ENCODE measurements at regions not wholly inside any gene's neighbourhood (a gene's known extent, or its start where the extent isn't known, plus 50 kb on each side); places are given as distances from the start of the nearest gene placed in this dataset.

- TF ChIP-seq, protein P1, sequence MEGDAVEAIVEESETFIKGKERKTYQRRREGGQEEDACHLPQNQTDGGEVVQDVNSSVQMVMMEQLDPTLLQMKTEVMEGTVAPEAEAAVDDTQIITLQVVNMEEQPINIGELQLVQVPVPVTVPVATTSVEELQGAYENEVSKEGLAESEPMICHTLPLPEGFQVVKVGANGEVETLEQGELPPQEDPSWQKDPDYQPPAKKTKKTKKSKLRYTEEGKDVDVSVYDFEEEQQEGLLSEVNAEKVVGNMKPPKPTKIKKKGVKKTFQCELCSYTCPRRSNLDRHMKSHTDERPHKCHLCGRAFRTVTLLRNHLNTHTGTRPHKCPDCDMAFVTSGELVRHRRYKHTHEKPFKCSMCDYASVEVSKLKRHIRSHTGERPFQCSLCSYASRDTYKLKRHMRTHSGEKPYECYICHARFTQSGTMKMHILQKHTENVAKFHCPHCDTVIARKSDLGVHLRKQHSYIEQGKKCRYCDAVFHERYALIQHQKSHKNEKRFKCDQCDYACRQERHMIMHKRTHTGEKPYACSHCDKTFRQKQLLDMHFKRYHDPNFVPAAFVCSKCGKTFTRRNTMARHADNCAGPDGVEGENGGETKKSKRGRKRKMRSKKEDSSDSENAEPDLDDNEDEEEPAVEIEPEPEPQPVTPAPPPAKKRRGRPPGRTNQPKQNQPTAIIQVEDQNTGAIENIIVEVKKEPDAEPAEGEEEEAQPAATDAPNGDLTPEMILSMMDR (IDR thresholded peaks at IDR 0.05; ENCODE audit: partially characterized antibody, unreplicated experiment): no peak
- Mint-ChIP-seq H3K4me1 (ENCODE audit: low read depth, unreplicated experiment) (peaks cover 4% of the 10 kb centered on the region), H3K27me3 (ENCODE audit: unreplicated experiment) (no peaks in the 10 kb centered on the region), H3K27ac (ENCODE audit: unreplicated experiment) (no peak overlapping the region), H3K36me3 (ENCODE audit: unreplicated experiment) (no peaks in the 10 kb centered on the region), H3K4me3 (ENCODE audit: unreplicated experiment) (no peak overlapping the region), H3K9me3 (ENCODE audit: unreplicated experiment) (no peaks in the 10 kb centered on the region)
- DNase-seq: no peak
Measured at GRCh38 chr9:115328228-115328627, 210.3 kb upstream of the TNC start.

DNA sequence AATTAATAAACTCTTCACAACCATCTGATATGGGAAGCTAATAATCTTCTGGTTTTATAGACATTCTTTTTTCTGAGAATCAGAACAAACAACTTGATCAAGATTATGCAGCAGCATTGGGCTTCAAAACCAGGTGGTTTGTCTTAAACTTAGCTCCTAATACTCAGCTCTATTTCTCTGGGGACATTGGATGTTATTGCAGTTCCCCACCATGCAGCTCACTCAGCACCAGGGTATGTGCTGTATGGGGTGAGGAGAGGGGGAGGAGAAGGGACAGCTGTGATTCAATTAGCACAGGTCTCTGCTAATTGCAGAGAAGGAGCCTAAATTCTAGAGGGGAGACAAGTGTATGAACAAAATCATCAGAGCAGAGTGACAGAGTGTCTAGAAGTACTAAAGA, 210.7 kb upstream of the TNC start:
- H3K4me3 Mint-ChIP-seq (ENCODE audit: unreplicated experiment): no peak overlapping the region
- no peaks in the 10 kb centered on the region for H3K27me3 Mint-ChIP-seq (ENCODE audit: unreplicated experiment)
- no peak overlapping the region for H3K27ac Mint-ChIP-seq (ENCODE audit: unreplicated experiment)
- no peaks in the 10 kb centered on the region for H3K9me3 Mint-ChIP-seq (ENCODE audit: unreplicated experiment)
- H3K36me3 Mint-ChIP-seq (ENCODE audit: unreplicated experiment): no peaks in the 10 kb centered on the region
- H3K4me1 Mint-ChIP-seq (ENCODE audit: low read depth, unreplicated experiment): peaks cover 4% of the 10 kb centered on the region
- DNase-seq: no peak
- TF ChIP-seq, protein P1 (IDR thresholded peaks at IDR 0.05; ENCODE audit: partially characterized antibody, unreplicated experiment): no peak

DNA sequence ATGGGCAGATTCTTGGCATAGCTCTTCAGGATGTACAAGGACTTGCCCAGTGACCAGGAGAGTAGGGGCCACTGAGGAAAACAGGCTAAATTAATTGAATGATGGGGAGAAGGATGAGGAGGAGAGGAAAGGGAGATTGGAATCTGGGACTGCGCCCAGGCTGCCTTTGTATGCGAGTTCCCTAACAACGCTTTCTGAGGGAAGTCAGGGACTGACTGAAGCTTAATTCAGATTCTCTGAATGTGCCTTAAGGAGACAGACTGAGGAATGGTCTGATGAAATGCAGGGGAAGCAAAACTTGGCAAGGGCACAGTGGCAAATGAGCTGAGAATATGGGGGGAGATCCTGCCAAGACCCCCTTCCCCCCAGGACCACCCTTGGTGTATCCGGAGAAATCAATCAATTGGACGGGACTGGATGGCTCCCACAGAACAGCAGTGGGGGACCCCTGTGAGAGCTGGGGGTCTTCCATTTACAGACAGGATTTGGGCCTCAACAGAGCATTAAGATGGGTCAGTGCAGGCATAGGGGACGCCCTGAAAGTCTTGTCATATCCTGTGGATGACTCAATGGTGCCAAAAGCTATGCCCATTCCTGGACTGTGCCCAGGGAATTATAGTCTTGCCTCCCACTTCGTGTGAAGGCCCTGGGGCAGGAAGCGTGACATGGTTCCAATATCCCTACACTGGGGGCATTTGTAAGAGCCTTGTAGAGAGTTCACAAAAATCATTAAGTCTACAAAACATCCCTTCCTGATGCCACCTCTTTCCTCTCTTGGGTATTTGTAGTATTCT, 215.5 kb upstream of the TNC start:
- TF ChIP-seq, protein P1 (IDR thresholded peaks at IDR 0.05; ENCODE audit: partially characterized antibody, unreplicated experiment): no peak
- DNase-seq: no peak
- Mint-ChIP-seq H3K4me1 (ENCODE audit: low read depth, unreplicated experiment) (peaks cover 4% of the 10 kb centered on the region), H3K27me3 (ENCODE audit: unreplicated experiment) (no peaks in the 10 kb centered on the region), H3K27ac (ENCODE audit: unreplicated experiment) (no peak overlapping the region), H3K36me3 (ENCODE audit: unreplicated experiment) (no peaks in the 10 kb centered on the region), H3K4me3 (ENCODE audit: unreplicated experiment) (no peak overlapping the region), H3K9me3 (ENCODE audit: unreplicated experiment) (no peaks in the 10 kb centered on the region)

DNA sequence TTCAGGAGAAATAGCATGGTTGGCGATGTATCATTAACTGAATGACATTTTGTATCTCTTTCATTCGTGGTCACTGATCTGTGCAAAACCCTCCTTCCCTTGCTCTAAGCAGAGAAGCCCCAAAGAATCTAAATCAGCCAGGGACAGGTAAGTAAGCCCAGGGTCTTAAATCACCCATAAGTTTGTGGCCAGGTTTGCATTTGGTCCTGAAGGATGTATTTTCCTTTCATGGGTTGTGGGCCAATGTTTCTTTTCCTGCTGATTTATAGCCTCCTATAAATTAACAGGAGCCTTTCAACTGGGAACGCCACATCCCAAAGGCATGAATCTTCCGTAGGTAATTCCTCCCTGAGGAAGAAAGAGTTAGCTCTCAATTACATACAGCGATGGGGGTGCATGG, 217.5 kb upstream of the TNC start:
- Mint-ChIP-seq H3K4me1 (ENCODE audit: low read depth, unreplicated experiment) (no peaks in the 10 kb centered on the region), H3K9me3 (ENCODE audit: unreplicated experiment) (no peaks in the 10 kb centered on the region), H3K36me3 (ENCODE audit: unreplicated experiment) (no peaks in the 10 kb centered on the region), H3K4me3 (ENCODE audit: unreplicated experiment) (no peak overlapping the region), H3K27ac (ENCODE audit: unreplicated experiment) (no peak overlapping the region), H3K27me3 (ENCODE audit: unreplicated experiment) (no peaks in the 10 kb centered on the region)
- TF ChIP-seq, protein P1 (IDR thresholded peaks at IDR 0.05; ENCODE audit: partially characterized antibody, unreplicated experiment): no peak
- DNase-seq: no peak

DNA sequence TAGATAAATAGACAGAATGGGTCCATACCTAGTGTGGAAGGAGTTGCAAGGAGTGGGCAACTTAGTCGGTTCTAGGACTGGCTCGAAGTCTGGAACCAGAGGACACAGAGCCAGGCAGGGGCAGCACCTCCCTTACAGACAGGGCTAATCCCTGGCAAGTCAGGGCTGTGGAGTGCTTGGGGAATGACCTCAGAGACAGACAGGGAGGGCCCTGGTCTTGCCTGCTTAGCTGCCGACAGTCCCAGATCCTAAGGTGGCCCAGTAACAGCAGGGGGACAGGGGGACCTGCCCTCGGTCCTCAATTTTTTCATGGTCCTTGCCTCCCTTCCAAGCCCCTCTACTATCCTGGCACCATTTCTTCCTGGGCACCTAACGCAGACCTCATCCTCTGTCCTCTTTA, 222.4 kb upstream of the TNC start:
- no peak for DNase-seq
- H3K4me3 Mint-ChIP-seq (ENCODE audit: unreplicated experiment): no peak overlapping the region
- H3K4me1 Mint-ChIP-seq (ENCODE audit: low read depth, unreplicated experiment): no peaks in the 10 kb centered on the region
- no peak overlapping the region for H3K27ac Mint-ChIP-seq (ENCODE audit: unreplicated experiment)
- H3K9me3 Mint-ChIP-seq (ENCODE audit: unreplicated experiment): no peaks in the 10 kb centered on the region
- H3K36me3 Mint-ChIP-seq (ENCODE audit: unreplicated experiment): no peaks in the 10 kb centered on the region
- no peaks in the 10 kb centered on the region for H3K27me3 Mint-ChIP-seq (ENCODE audit: unreplicated experiment)
- TF ChIP-seq, protein P1 (IDR thresholded peaks at IDR 0.05; ENCODE audit: partially characterized antibody, unreplicated experiment): no peak

Measured in glutamatergic neuron (in vitro differentiated cells).